Fibroblast of lung (primary cell): ENCODE measurements at regions not wholly inside any gene's neighbourhood (a gene's known extent, or its start where the extent isn't known, plus 50 kb on each side); places are given as distances from the start of the nearest gene placed in this dataset.

Experiments used
- DNase-seq, 2 donors: peaks; one replicate each; pipeline versions ENCODE4 v3.0.0 to v3.0.0-alpha.2; 2010; ENCODE audit warnings: low read depth in 2 of 2
- H2AFZ ChIP-seq: 2 replicates; pipeline ENCODE4 v1.5.1; 2012; ENCODE audit warnings: low read length, control low read depth, inconsistent platforms
- H3K27ac ChIP-seq: 2 replicates; pipeline ENCODE4 v1.5.1; 2011; ENCODE audit warnings: low read length, control low read depth; ENCODE audit not compliant: insufficient read depth
- H3K27me3 ChIP-seq: 2 replicates; pipeline ENCODE4 v1.5.1; 2011; ENCODE audit warnings: mild to moderate bottlenecking, low read length; ENCODE audit not compliant: control insufficient read depth, insufficient read depth
- H3K36me3 ChIP-seq: 2 replicates; pipeline ENCODE4 v1.5.1; 2011; ENCODE audit warnings: low read length; ENCODE audit not compliant: control insufficient read depth, insufficient read depth
- H3K4me1 ChIP-seq: 2 replicates; pipeline ENCODE4 v1.5.1; 2011; ENCODE audit warnings: low read length; ENCODE audit not compliant: control insufficient read depth, insufficient read depth; ENCODE audit errors: extremely low read depth
- H3K4me2 ChIP-seq: 2 replicates; pipeline ENCODE4 v1.5.1; 2011; ENCODE audit warnings: low read length, control low read depth; ENCODE audit not compliant: insufficient read depth; ENCODE audit errors: extremely low read depth
- H3K4me3 ChIP-seq, 4 experiments: fragments of 200-600 bp in 1 of 4; sonication (generic) in 1 of 4; replicated peaks in 1 of 4; 2 replicates each; pipeline ENCODE4 v1.5.1; 2011 to 2016; ENCODE audit warnings: low read length in 4 of 4, low read depth in 3 of 4, mild to moderate bottlenecking in 3 of 4, control low read depth in 2 of 4, inconsistent platforms in 1 of 4, mixed read lengths in 1 of 4; ENCODE audit not compliant: insufficient read depth in 1 of 4; ENCODE audit errors: control extremely low read depth in 1 of 4
- H3K79me2 ChIP-seq: 2 replicates; pipeline ENCODE4 v1.5.1; 2012; ENCODE audit warnings: mild to moderate bottlenecking, low read length, inconsistent platforms; ENCODE audit not compliant: control insufficient read depth, insufficient read depth
- H3K9ac ChIP-seq: 2 replicates; pipeline ENCODE4 v1.5.1; 2011; ENCODE audit warnings: mild to moderate bottlenecking, low read length, control low read depth; ENCODE audit not compliant: insufficient read depth
- H3K9me3 ChIP-seq: 2 replicates; pipeline ENCODE4 v1.5.1; 2012; ENCODE audit warnings: low read depth, low read length; ENCODE audit not compliant: control insufficient read depth, insufficient read depth
- H4K20me1 ChIP-seq: 2 replicates; pipeline ENCODE4 v1.5.1; 2011; ENCODE audit warnings: low read length; ENCODE audit not compliant: control insufficient read depth, insufficient read depth; ENCODE audit errors: extremely low read depth
- EZH2 ChIP-seq: IDR thresholded peaks from 2 replicates; pipeline ENCODE4 v1.5.1; 2012; ENCODE audit warnings: low read length, control low read depth, mild to moderate bottlenecking; ENCODE audit errors: missing control alignments
- TF ChIP-seq, protein P1 (sequence below), 2 donors: IDR thresholded peaks in 1 of 2; conservative IDR thresholded peaks in 1 of 2; 1 replicate in 1 of 2; 2 replicates in 1 of 2; pipeline ENCODE4 v1.5.1; 2011 to 2012; ENCODE audit warnings: low read length in 2 of 2, control low read depth in 1 of 2, inconsistent platforms in 1 of 2, low read depth in 1 of 2, mild to moderate bottlenecking in 1 of 2

DNA sequence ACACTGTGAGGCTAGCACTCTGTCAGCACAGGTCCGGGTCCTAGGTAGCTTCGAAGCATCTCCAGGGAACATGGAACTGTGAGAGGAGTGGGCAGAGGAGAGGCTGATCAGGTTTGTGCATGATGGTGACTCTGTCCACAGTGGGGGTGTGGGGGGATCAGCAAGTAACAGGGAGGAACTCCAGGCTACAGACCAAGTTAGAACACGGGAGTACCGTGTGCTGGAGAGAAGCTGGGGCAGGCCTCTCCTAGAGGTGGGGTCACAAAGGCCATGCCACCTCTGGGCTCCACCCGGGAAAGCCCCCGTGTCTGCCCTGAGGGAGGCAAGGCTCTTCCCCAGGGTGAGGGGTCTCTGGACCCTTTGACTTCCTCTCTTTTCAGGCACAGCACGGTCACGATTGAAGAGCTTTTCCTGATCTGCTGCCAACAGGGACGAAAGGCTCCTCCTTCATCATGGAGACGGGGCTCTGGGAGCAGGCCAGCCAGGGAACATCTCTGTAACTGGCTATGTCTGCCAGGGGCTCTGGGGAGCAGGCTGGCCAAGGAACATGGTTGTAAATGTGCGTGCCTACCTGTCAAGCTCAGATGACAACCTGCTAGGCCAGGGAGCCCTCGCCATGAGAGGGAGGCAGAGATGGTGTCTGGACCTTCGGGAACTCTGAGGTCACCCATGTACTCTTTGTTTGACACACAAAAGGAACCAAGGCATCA lies 1476.1 kb downstream of the BRD1 start:
- H3K79me2 ChIP-seq = no peaks in the 10 kb centered on the region
- TF ChIP-seq, protein P1, sequence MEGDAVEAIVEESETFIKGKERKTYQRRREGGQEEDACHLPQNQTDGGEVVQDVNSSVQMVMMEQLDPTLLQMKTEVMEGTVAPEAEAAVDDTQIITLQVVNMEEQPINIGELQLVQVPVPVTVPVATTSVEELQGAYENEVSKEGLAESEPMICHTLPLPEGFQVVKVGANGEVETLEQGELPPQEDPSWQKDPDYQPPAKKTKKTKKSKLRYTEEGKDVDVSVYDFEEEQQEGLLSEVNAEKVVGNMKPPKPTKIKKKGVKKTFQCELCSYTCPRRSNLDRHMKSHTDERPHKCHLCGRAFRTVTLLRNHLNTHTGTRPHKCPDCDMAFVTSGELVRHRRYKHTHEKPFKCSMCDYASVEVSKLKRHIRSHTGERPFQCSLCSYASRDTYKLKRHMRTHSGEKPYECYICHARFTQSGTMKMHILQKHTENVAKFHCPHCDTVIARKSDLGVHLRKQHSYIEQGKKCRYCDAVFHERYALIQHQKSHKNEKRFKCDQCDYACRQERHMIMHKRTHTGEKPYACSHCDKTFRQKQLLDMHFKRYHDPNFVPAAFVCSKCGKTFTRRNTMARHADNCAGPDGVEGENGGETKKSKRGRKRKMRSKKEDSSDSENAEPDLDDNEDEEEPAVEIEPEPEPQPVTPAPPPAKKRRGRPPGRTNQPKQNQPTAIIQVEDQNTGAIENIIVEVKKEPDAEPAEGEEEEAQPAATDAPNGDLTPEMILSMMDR (conservative IDR thresholded peaks at IDR 0.05 in 1 of 2, IDR thresholded peaks at IDR 0.05 in 1 of 2; ENCODE audit: low read depth in 1 of 2, low read length in 2 of 2) = no peak
- no peak for TF ChIP-seq EZH2
- no peak overlapping the region for H2AFZ ChIP-seq
- no peaks in the 10 kb centered on the region for H4K20me1 ChIP-seq
- no peak overlapping the region for H3K27ac ChIP-seq
- H3K4me1 ChIP-seq = no peaks in the 10 kb centered on the region
- no peak overlapping the region for H3K4me2 ChIP-seq
- no peaks in the 10 kb centered on the region for H3K27me3 ChIP-seq
- no peaks in the 10 kb centered on the region for H3K9me3 ChIP-seq
- H3K9ac ChIP-seq = no peak overlapping the region
- H3K4me3 ChIP-seq = no peak overlapping the region
- no peak for DNase-seq
- H3K36me3 ChIP-seq = no peaks in the 10 kb centered on the region

DNA sequence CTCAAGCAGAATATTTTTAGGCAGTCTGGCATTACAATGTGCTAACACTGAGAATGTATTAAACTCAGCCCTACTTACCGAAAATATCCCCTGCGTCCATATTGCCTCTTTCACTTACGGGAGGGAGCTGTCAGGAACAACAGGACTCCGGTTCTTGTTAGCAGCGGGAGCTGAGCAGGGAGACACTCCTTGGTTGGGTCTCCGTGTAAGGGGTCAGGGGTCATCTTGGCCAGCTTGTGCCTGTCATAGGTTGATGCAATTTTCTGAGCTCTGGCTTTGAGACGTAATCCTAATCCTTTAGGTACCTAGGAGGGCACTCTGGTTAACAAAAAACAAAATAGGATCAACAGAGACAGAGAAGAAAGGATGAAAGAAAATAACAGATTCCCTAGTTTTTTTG lies 1477.2 kb downstream of the BRD1 start:
- no peak for DNase-seq
- H3K79me2 ChIP-seq = no peaks in the 10 kb centered on the region
- no peak overlapping the region for H3K4me3 ChIP-seq
- H2AFZ ChIP-seq = no peak overlapping the region
- no peak overlapping the region for H3K27ac ChIP-seq
- no peaks in the 10 kb centered on the region for H3K27me3 ChIP-seq
- H3K9me3 ChIP-seq = no peaks in the 10 kb centered on the region
- no peak overlapping the region for H3K4me2 ChIP-seq
- H3K4me1 ChIP-seq = no peaks in the 10 kb centered on the region
- TF ChIP-seq EZH2 = no peak
- TF ChIP-seq, protein P1 (conservative IDR thresholded peaks at IDR 0.05 in 1 of 2, IDR thresholded peaks at IDR 0.05 in 1 of 2; ENCODE audit: low read depth in 1 of 2, low read length in 2 of 2) = no peak
- no peaks in the 10 kb centered on the region for H4K20me1 ChIP-seq
- no peak overlapping the region for H3K9ac ChIP-seq
- no peaks in the 10 kb centered on the region for H3K36me3 ChIP-seq

DNA sequence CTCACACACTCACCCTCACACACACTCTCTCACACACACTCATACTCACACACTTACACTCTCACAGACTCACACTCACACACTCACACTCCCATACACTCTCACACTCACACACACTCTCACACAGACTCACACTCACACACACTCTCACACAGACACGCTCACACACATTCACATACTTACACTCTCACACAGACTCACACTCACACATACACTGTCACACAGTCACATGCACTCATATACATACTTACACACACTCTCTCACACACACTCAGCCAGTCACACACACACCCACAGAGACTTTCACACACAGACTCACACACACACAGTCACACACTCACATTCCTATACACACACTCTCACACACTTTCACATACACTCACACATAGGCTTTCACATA lies 1478.8 kb downstream of the BRD1 start:
- Histone ChIP-seq H3K79me2 (no peaks in the 10 kb centered on the region), H3K9me3 (no peaks in the 10 kb centered on the region), H3K4me3 (no peak overlapping the region), H3K9ac (no peak overlapping the region), H3K27ac (no peak overlapping the region), H2AFZ (no peak overlapping the region), H3K27me3 (no peaks in the 10 kb centered on the region), H3K4me2 (no peak overlapping the region), H3K36me3 (no peaks in the 10 kb centered on the region), H4K20me1 (no peaks in the 10 kb centered on the region), H3K4me1 (no peaks in the 10 kb centered on the region)
- no peak for TF ChIP-seq EZH2
- TF ChIP-seq, protein P1 (conservative IDR thresholded peaks at IDR 0.05 in 1 of 2, IDR thresholded peaks at IDR 0.05 in 1 of 2; ENCODE audit: low read depth in 1 of 2, low read length in 2 of 2) = no peak
- DNase-seq = no peak
